ENCODE measurements at regions not wholly inside any gene's neighbourhood (a gene's known extent, or its start where the extent isn't known, plus 50 kb on each side); places are given as distances from the start of the nearest gene placed in this dataset.
"Not testable (repeated sequence)": the region's sequence is repeated elsewhere in the genome, so short reads cannot be mapped to it uniquely, and the experiment has no call there.

GRCh38 chrY:7806592-7807515 is 895.3 kb upstream of the AMELY start:
- no peaks in the 10 kb centered on the region for H3K4me1 Mint-ChIP-seq
- no peak for DNase-seq
- no peak overlapping the region for H3K4me3 Mint-ChIP-seq
- no peaks in the 10 kb centered on the region for H3K9me3 ChIP-seq (ENCODE audit: control insufficient read depth, low read length, poor library complexity, severe bottlenecking)
- ATAC-seq = no peak
- no peaks in the 10 kb centered on the region for H3K27me3 Mint-ChIP-seq
- H3K27ac Mint-ChIP-seq = no peak overlapping the region
- H3K36me3 Mint-ChIP-seq (ENCODE audit: low read depth) = no peaks in the 10 kb centered on the region

GRCh38 chrY:7805624-7806023 is 894.1 kb upstream of the AMELY start:
- H3K9me3 ChIP-seq (ENCODE audit: control insufficient read depth, low read length, poor library complexity, severe bottlenecking) = no peaks in the 10 kb centered on the region
- H3K27me3 Mint-ChIP-seq = peaks cover 4% of the 10 kb centered on the region
- H3K4me3 Mint-ChIP-seq = no peak overlapping the region
- DNase-seq (no peak), ATAC-seq (no peak)
- no peaks in the 10 kb centered on the region for H3K36me3 Mint-ChIP-seq (ENCODE audit: low read depth)
- H3K27ac Mint-ChIP-seq = no peak overlapping the region
- H3K4me1 Mint-ChIP-seq = no peaks in the 10 kb centered on the region

GRCh38 chrY:7803737-7804136 is 892.2 kb upstream of the AMELY start:
- ATAC-seq (no peak), DNase-seq (no peak)
- no peak overlapping the region for H3K4me3 Mint-ChIP-seq
- no peak overlapping the region for H3K27ac Mint-ChIP-seq
- H3K36me3 Mint-ChIP-seq (ENCODE audit: low read depth) = no peaks in the 10 kb centered on the region
- H3K4me1 Mint-ChIP-seq = no peaks in the 10 kb centered on the region
- no peaks in the 10 kb centered on the region for H3K9me3 ChIP-seq (ENCODE audit: control insufficient read depth, low read length, poor library complexity, severe bottlenecking)
- peaks cover 4% of the 10 kb centered on the region for H3K27me3 Mint-ChIP-seq

GRCh38 chrY:7796128-7796527 is 884.6 kb upstream of the AMELY start:
- Mint-ChIP-seq H3K4me3 (no peak overlapping the region), H3K36me3 (ENCODE audit: low read depth) (no peaks in the 10 kb centered on the region), H3K27ac (no peak overlapping the region), H3K27me3 (no peaks in the 10 kb centered on the region), H3K4me1 (no peaks in the 10 kb centered on the region)
- H3K9me3 ChIP-seq (ENCODE audit: control insufficient read depth, low read length, poor library complexity, severe bottlenecking) = no peaks in the 10 kb centered on the region
- DNase-seq (no peak), ATAC-seq (no peak)

- DNase-seq = no peak
- no peak for ATAC-seq
- H3K9me3 ChIP-seq (ENCODE audit: control insufficient read depth, low read length, poor library complexity, severe bottlenecking) = no peaks in the 10 kb centered on the region
- Mint-ChIP-seq H3K27ac (no peak overlapping the region), H3K4me1 (no peaks in the 10 kb centered on the region), H3K4me3 (no peak overlapping the region), H3K36me3 (ENCODE audit: low read depth) (no peaks in the 10 kb centered on the region), H3K27me3 (no peaks in the 10 kb centered on the region)
Measured at GRCh38 chrY:7794441-7794840, 882.9 kb upstream of the AMELY start.

GRCh38 chrY:7793989-7794388 is 882.4 kb upstream of the AMELY start:
- Mint-ChIP-seq H3K27me3 (no peaks in the 10 kb centered on the region), H3K27ac (no peak overlapping the region), H3K4me3 (no peak overlapping the region), H3K4me1 (no peaks in the 10 kb centered on the region), H3K36me3 (ENCODE audit: low read depth) (no peaks in the 10 kb centered on the region)
- DNase-seq (no peak), ATAC-seq (no peak)
- no peaks in the 10 kb centered on the region for H3K9me3 ChIP-seq (ENCODE audit: control insufficient read depth, low read length, poor library complexity, severe bottlenecking)

GRCh38 chrY:7792431-7792830 is 880.9 kb upstream of the AMELY start:
- H3K27ac Mint-ChIP-seq = no peak overlapping the region
- H3K4me1 Mint-ChIP-seq = no peaks in the 10 kb centered on the region
- no peaks in the 10 kb centered on the region for H3K9me3 ChIP-seq (ENCODE audit: control insufficient read depth, low read length, poor library complexity, severe bottlenecking)
- ATAC-seq = no peak
- DNase-seq = no peak
- H3K4me3 Mint-ChIP-seq = no peak overlapping the region
- H3K36me3 Mint-ChIP-seq (ENCODE audit: low read depth) = no peaks in the 10 kb centered on the region
- no peaks in the 10 kb centered on the region for H3K27me3 Mint-ChIP-seq

- H3K27ac Mint-ChIP-seq = no peak overlapping the region
- DNase-seq = no peak
- ATAC-seq = no peak
- no peaks in the 10 kb centered on the region for H3K36me3 Mint-ChIP-seq (ENCODE audit: low read depth)
- no peak overlapping the region for H3K4me3 Mint-ChIP-seq
- H3K4me1 Mint-ChIP-seq = no peaks in the 10 kb centered on the region
- H3K9me3 ChIP-seq (ENCODE audit: control insufficient read depth, low read length, poor library complexity, severe bottlenecking) = no peaks in the 10 kb centered on the region
- no peaks in the 10 kb centered on the region for H3K27me3 Mint-ChIP-seq
Measured at GRCh38 chrY:7781501-7781900, 869.9 kb upstream of the AMELY start.

- not testable (repeated sequence) for H3K4me1 Mint-ChIP-seq; H3K9me3 ChIP-seq (ENCODE audit: control insufficient read depth, low read length, poor library complexity, severe bottlenecking); ATAC-seq; H3K4me3 Mint-ChIP-seq; H3K27ac Mint-ChIP-seq; DNase-seq; H3K36me3 Mint-ChIP-seq (ENCODE audit: low read depth); H3K27me3 Mint-ChIP-seq
Measured at GRCh38 chrY:7775436-7775835, 863.9 kb upstream of the AMELY start.

GRCh38 chrY:7771771-7772170 is 860.2 kb upstream of the AMELY start:
- Mint-ChIP-seq H3K36me3 (ENCODE audit: low read depth) (no peaks in the 10 kb centered on the region), H3K27ac (no peak overlapping the region), H3K27me3 (no peaks in the 10 kb centered on the region), H3K4me1 (no peaks in the 10 kb centered on the region), H3K4me3 (no peak overlapping the region)
- no peak for DNase-seq
- ATAC-seq = no peak
- H3K9me3 ChIP-seq (ENCODE audit: control insufficient read depth, low read length, poor library complexity, severe bottlenecking) = no peaks in the 10 kb centered on the region

GRCh38 chrY:7769790-7770375 is 858.3 kb upstream of the AMELY start:
- H3K27me3 Mint-ChIP-seq = no peaks in the 10 kb centered on the region
- H3K36me3 Mint-ChIP-seq (ENCODE audit: low read depth) = no peaks in the 10 kb centered on the region
- no peak for DNase-seq
- no peak overlapping the region for H3K27ac Mint-ChIP-seq
- no peaks in the 10 kb centered on the region for H3K9me3 ChIP-seq (ENCODE audit: control insufficient read depth, low read length, poor library complexity, severe bottlenecking)
- no peak for ATAC-seq
- H3K4me1 Mint-ChIP-seq = no peaks in the 10 kb centered on the region
- H3K4me3 Mint-ChIP-seq = no peak overlapping the region

- no peak for DNase-seq
- Mint-ChIP-seq H3K27me3 (no peaks in the 10 kb centered on the region), H3K4me1 (no peaks in the 10 kb centered on the region), H3K27ac (no peak overlapping the region), H3K4me3 (no peak overlapping the region), H3K36me3 (ENCODE audit: low read depth) (no peaks in the 10 kb centered on the region)
- H3K9me3 ChIP-seq (ENCODE audit: control insufficient read depth, low read length, poor library complexity, severe bottlenecking) = no peaks in the 10 kb centered on the region
- no peak for ATAC-seq
Measured at GRCh38 chrY:7768901-7769300, 857.3 kb upstream of the AMELY start.

- ATAC-seq (no peak), DNase-seq (no peak)
- Mint-ChIP-seq H3K27me3 (peaks cover 9% of the 10 kb centered on the region), H3K4me1 (no peaks in the 10 kb centered on the region), H3K36me3 (ENCODE audit: low read depth) (no peaks in the 10 kb centered on the region), H3K27ac (no peak overlapping the region), H3K4me3 (no peak overlapping the region)
- H3K9me3 ChIP-seq (ENCODE audit: control insufficient read depth, low read length, poor library complexity, severe bottlenecking) = no peaks in the 10 kb centered on the region
Measured at GRCh38 chrY:7753711-7754110, 842.2 kb upstream of the AMELY start.

- Mint-ChIP-seq H3K36me3 (ENCODE audit: low read depth) (no peaks in the 10 kb centered on the region), H3K4me1 (no peaks in the 10 kb centered on the region), H3K27ac (no peak overlapping the region), H3K27me3 (peaks cover 13% of the 10 kb centered on the region), H3K4me3 (peak overlapping the region; percentile 7)
- no peaks in the 10 kb centered on the region for H3K9me3 ChIP-seq (ENCODE audit: control insufficient read depth, low read length, poor library complexity, severe bottlenecking)
- DNase-seq (no peak), ATAC-seq (no peak)
Measured at GRCh38 chrY:7746781-7747180, 835.2 kb upstream of the AMELY start.

All from T-helper 17 cell (primary cell).